GM23248 (cell line): ENCODE measurements at regions not wholly inside any gene's neighbourhood (a gene's known extent, or its start where the extent isn't known, plus 50 kb on each side); places are given as distances from the start of the nearest gene placed in this dataset.

Experiments used
- DNase-seq: peaks from one replicate; pipeline ENCODE4 v3.0.0-alpha.2; 2015
- H2AFZ ChIP-seq: fragments of 200-600 bp; sonication (generic); 2 replicates; pipeline ENCODE4 v1.6.1; 2016; ENCODE audit warnings: antibody characterized with exemption
- H3F3A ChIP-seq: fragments of 200-600 bp; sonication (generic); 2 replicates; pipeline ENCODE4 v1.6.1; 2016; ENCODE audit warnings: mild to moderate bottlenecking, antibody characterized with exemption, mixed run types; ENCODE audit not compliant: insufficient read depth
- H3K27ac ChIP-seq: fragments of 200-600 bp; sonication (generic); 2 replicates; pipeline ENCODE4 v1.5.1; 2016; ENCODE audit warnings: mild to moderate bottlenecking
- H3K27me3 ChIP-seq: fragments of 200-600 bp; sonication (generic); replicated peaks from 2 replicates; pipeline ENCODE4 v1.6.1; 2016; ENCODE audit warnings: mild to moderate bottlenecking; ENCODE audit not compliant: insufficient read depth
- H3K36me3 ChIP-seq: fragments of 200-600 bp; sonication (generic); 2 replicates; pipeline ENCODE4 v1.6.1; 2016; ENCODE audit warnings: low read depth, mild to moderate bottlenecking
- H3K4me1 ChIP-seq: fragments of 200-600 bp; sonication (generic); 2 replicates; pipeline ENCODE4 v1.6.1; 2016; ENCODE audit warnings: mild to moderate bottlenecking; ENCODE audit not compliant: insufficient read depth
- H3K4me2 ChIP-seq: fragments of 200-600 bp; sonication (generic); one replicate; pipeline ENCODE4 v1.6.1; 2016; ENCODE audit warnings: mild to moderate bottlenecking; ENCODE audit not compliant: unreplicated experiment
- H3K4me3 ChIP-seq: fragments of 200-600 bp; sonication (generic); 2 replicates; pipeline ENCODE4 v1.5.1; 2016; ENCODE audit warnings: mild to moderate bottlenecking
- H3K79me2 ChIP-seq: fragments of 200-600 bp; sonication (generic); 2 replicates; pipeline ENCODE4 v1.6.1; 2016; ENCODE audit warnings: mild to moderate bottlenecking; ENCODE audit not compliant: insufficient read depth
- H3K9ac ChIP-seq: fragments of 200-600 bp; sonication (generic); 2 replicates; pipeline ENCODE4 v1.6.1; 2016; ENCODE audit warnings: mild to moderate bottlenecking
- H3K9me2 ChIP-seq: fragments of 200-600 bp; sonication (generic); 2 replicates; pipeline ENCODE4 v1.6.1; 2016; ENCODE audit warnings: mixed run types, mild to moderate bottlenecking, moderate library complexity; ENCODE audit not compliant: insufficient read depth
- H3K9me3 ChIP-seq: fragments of 200-600 bp; sonication (generic); one replicate; pipeline ENCODE4 v1.6.1; 2017; ENCODE audit warnings: low read depth
- H4K20me1 ChIP-seq: fragments of 200-600 bp; sonication (generic); 2 replicates; pipeline ENCODE4 v1.6.0; 2016; ENCODE audit not compliant: insufficient read depth
- EZH2 ChIP-seq: fragments of 200-600 bp; sonication (generic); IDR thresholded peaks from 2 replicates; pipeline ENCODE4 v1.6.1; 2018; ENCODE audit warnings: antibody characterized with exemption, mild to moderate bottlenecking; ENCODE audit not compliant: insufficient read depth, poor library complexity, severe bottlenecking
- EZH2phosphoT487 ChIP-seq: fragments of 200-600 bp; sonication (generic); IDR thresholded peaks from 2 replicates; pipeline ENCODE4 v1.6.1; 2018; ENCODE audit warnings: antibody characterized with exemption, moderate library complexity, mild to moderate bottlenecking, low read depth; ENCODE audit not compliant: insufficient read depth
- WGBS, 2 experiments: methylation state at CpG; one replicate each; pipeline ENCODE4 v1.1.6; 2015 to 2017; ENCODE audit warnings: low lambda C conversion rate in 2 of 2, low coverage in 1 of 2; ENCODE audit errors: missing lambda C conversion rate in 2 of 2; 5-methylcytosine and 5-hydroxymethylcytosine counted together
- in situ Hi-C: fragments of 300-500 bp; cut with MboI; formaldehyde crosslinking; loops from 2 replicates; pipeline ENCODE4 v1.15.0; 2020

DNA sequence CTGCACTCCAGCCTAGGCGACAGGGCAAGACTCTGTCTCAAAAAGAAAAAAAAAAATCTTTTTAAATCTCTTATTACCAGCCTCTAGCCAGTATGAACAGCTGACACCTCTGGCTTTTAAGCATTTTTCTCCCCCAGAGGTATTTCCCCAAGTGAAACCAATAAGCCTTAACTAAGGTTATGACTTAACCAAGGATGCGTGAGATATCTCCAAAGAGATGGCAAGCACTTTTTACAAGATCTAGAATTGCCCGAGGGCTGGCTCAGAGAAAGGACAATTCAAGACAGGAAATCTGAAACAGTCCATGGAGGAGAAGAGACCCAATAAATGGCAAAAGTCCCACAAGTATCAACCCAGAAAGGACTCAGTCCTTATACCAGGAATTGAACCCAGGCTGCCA is 362.1 kb downstream of the FOXO1 start:
- in situ Hi-C loops, result no loop called here
- Histone ChIP-seq H3K9me3 (no peaks in the 10 kb centered on the region), H3K36me3 (no peaks in the 10 kb centered on the region), H3K4me2 (no peak overlapping the region), H3K27me3 (no peaks in the 10 kb centered on the region), H3K4me3 (no peak overlapping the region), H2AFZ (no peak overlapping the region), H4K20me1 (no peaks in the 10 kb centered on the region), H3K9ac (no peak overlapping the region), H3K27ac (no peak overlapping the region), H3K9me2 (no peaks in the 10 kb centered on the region), H3K4me1 (no peaks in the 10 kb centered on the region), H3F3A (no peaks in the 10 kb centered on the region), H3K79me2 (no peaks in the 10 kb centered on the region)
- WGBS, 2 experiments, result 28% methylated on average over 3 of the region's 3 CpGs
- no peak for DNase-seq
- TF ChIP-seq EZH2phosphoT487 (no peak), EZH2 (no peak)

DNA sequence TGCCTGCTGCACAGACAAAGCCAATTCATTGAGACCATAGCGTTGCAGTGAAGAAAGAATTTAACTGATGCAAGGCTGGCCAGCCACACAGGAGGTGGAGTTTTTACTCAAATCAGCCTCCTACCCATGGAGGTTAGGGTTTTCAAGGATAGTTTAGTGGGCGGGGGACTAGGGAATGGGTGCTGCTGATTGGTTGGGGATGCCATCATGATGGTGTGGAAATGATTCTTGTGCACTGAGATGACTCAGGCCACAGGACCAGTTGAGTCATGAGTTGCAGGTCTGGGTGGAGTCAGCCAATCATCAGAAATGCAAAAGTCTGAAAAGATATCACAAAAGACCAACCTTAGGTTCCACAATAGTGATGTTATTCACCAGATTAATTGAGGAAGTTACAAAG is 359.6 kb downstream of the FOXO1 start:
- Histone ChIP-seq H3K4me3 (no peak overlapping the region), H3K27me3 (no peaks in the 10 kb centered on the region), H3K79me2 (no peaks in the 10 kb centered on the region), H4K20me1 (no peaks in the 10 kb centered on the region), H3K4me2 (no peak overlapping the region), H2AFZ (no peak overlapping the region), H3K9me3 (no peaks in the 10 kb centered on the region), H3K36me3 (no peaks in the 10 kb centered on the region), H3K9me2 (no peaks in the 10 kb centered on the region), H3K27ac (no peak overlapping the region), H3F3A (no peaks in the 10 kb centered on the region), H3K4me1 (no peaks in the 10 kb centered on the region), H3K9ac (no peak overlapping the region)
- 58 to 64% methylated on average over 2 of the region's 2 CpGs for WGBS, 2 experiments
- no peak for TF ChIP-seq EZH2phosphoT487
- TF ChIP-seq EZH2, result no peak
- DNase-seq, result peak; percentile 12
- in situ Hi-C loops, result no loop called here

DNA sequence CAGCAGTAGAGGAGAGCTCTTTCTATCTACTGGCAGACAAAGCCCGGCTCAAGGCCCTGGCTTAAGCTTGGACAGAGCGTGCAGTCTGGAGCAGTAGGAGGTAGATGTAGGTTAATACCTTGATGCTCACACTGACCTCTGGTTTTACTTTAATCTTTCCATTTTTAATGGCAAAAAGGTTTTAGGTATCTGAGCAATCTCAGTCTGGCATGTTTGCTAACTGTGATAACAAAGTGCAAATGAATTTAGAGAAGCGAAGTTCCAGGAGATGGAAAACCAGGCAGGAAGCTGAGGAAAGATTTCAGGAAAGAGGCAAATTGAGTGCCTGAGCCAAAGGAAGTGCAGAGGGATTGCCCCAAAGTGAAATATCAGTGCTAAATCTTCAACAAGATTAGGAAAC is 356.6 kb downstream of the FOXO1 start:
- 66 to 69% methylated on average over 3 of the region's 3 CpGs for WGBS, 2 experiments
- no peaks in the 10 kb centered on the region for H3K9me2 ChIP-seq
- no peaks in the 10 kb centered on the region for H4K20me1 ChIP-seq
- no peak overlapping the region for H3K4me2 ChIP-seq
- no peak overlapping the region for H3K4me3 ChIP-seq
- in situ Hi-C loops, result no loop called here
- H3K4me1 ChIP-seq, result no peaks in the 10 kb centered on the region
- H3F3A ChIP-seq, result no peaks in the 10 kb centered on the region
- TF ChIP-seq EZH2, result no peak
- TF ChIP-seq EZH2phosphoT487, result no peak
- H3K79me2 ChIP-seq, result no peaks in the 10 kb centered on the region
- H3K27ac ChIP-seq, result no peak overlapping the region
- DNase-seq, result no peak
- H3K36me3 ChIP-seq, result no peaks in the 10 kb centered on the region
- H3K9me3 ChIP-seq, result no peaks in the 10 kb centered on the region
- no peak overlapping the region for H3K9ac ChIP-seq
- no peak overlapping the region for H2AFZ ChIP-seq
- H3K27me3 ChIP-seq, result no peaks in the 10 kb centered on the region

DNA sequence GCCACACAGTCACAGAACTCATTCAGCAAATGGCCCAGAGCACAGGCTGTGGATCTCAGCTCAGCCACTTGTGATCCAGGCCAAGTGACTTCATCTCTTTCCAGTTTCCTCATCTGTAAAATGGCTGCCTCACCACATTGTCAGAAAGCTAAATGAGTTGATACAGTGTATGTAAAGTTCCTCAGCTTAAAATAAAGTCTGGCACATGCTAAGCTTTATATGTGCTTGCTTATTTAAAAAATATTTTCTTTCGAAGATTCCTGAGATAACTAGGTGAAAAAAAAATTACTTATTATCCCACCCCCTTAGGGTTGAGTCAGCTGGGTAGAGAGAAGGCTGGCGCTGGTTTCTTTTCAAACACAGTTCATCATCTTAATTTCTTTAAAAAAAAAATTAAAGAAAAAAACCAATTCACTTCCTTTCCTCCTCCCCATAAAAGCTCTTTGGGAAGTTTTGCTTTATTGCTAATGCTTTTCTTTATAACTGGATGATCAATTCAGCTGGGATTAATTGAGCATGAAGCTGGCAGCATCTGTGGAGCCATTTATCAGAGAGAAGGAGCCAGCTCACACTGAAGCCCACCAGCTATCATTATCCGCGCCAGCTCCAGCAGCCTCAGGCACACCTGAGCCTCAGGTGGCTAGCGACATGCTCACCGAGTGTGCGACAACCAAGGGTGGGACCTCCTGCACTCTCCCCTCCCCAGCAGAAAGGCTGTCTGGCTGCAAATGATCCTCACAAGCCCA is 354.9 kb downstream of the FOXO1 start:
- Histone ChIP-seq H3K4me2 (no peak overlapping the region), H3K27ac (no peak overlapping the region), H3K36me3 (no peaks in the 10 kb centered on the region), H2AFZ (no peak overlapping the region; the same call in 1 of the 2 replicates), H3F3A (no peaks in the 10 kb centered on the region), H3K4me1 (no peaks in the 10 kb centered on the region), H3K9me3 (no peaks in the 10 kb centered on the region), H3K4me3 (no peak overlapping the region), H3K27me3 (no peaks in the 10 kb centered on the region), H3K9me2 (no peaks in the 10 kb centered on the region), H3K9ac (no peak overlapping the region), H4K20me1 (no peaks in the 10 kb centered on the region), H3K79me2 (no peaks in the 10 kb centered on the region)
- TF ChIP-seq EZH2phosphoT487 (no peak), EZH2 (no peak)
- in situ Hi-C loops, result no loop called here
- WGBS, 2 experiments, result 44 to 45% methylated on average over 7 of the region's 7 CpGs
- DNase-seq, result peak; percentile 3
